Upper lobe of right lung (tissue), 1 donor: ENCODE measurements at regions not wholly inside any gene's neighbourhood (a gene's known extent, or its start where the extent isn't known, plus 50 kb on each side); places are given as distances from the start of the nearest gene placed in this dataset.

ENCODE experiments used
- ATAC-seq: fragments of 200-7000 bp; cut with Tn5 transposase; one replicate; pipeline ENCODE4 v1.9.1; 2020; ENCODE audit warnings: mild to moderate bottlenecking, moderate library complexity
- DNase-seq: peaks from one replicate; pipeline ENCODE4 v3.0.0-alpha.2; 2020
- H3K27ac ChIP-seq: fragments of 200-600 bp; one replicate; pipeline ENCODE4 v1.8.0; 2022
- H3K27me3 ChIP-seq: fragments of 200-600 bp; one replicate; pipeline ENCODE4 v1.8.0; 2022; ENCODE audit warnings: mild to moderate bottlenecking
- H3K36me3 ChIP-seq: fragments of 200-600 bp; one replicate; pipeline ENCODE4 v1.8.0; 2022
- H3K4me1 ChIP-seq: fragments of 200-600 bp; one replicate; pipeline ENCODE4 v1.8.0; 2022
- H3K4me3 ChIP-seq: fragments of 200-600 bp; one replicate; pipeline ENCODE4 v1.8.0; 2022; ENCODE audit warnings: mild to moderate bottlenecking
- H3K9me3 ChIP-seq: fragments of 200-600 bp; one replicate; pipeline ENCODE4 v1.8.0; 2022
- intact Hi-C: fragments of 100-400 bp; cut with DNase I; formaldehyde crosslinking; loops from one replicate; pipeline ENCODE4 v1.11.0; 2022
- TF ChIP-seq, protein P1 (sequence below): fragments of 200-600 bp; IDR thresholded peaks from one replicate; pipeline ENCODE4 v1.8.0; 2022; ENCODE audit warnings: antibody characterized with exemption
- donor health status: DM: no; HTN: yes; CAD: no; lungs with severe emphysema.

DNA sequence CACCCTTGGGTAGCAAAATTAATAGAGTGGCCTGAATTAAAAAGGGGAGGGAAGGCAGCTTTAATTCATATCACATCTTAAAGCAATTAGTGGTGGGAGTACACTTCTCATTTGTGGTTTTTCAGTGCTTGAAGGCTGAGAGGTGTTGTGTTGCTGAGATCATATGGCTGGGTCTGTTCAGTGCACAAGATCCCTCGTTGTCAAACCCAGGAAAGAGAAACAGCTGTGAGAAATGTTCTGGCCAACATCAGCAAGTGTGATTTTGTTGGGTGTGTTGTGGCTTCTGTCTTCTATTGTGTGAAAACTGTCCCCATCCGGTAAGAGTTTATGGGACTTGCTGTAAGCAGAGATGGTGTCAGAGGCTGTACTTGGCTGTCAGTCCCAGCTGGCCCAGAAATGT is 197.9 kb upstream of the BMPER start:
- H3K4me1 ChIP-seq = peaks cover 9% of the 10 kb centered on the region
- TF ChIP-seq, protein P1, sequence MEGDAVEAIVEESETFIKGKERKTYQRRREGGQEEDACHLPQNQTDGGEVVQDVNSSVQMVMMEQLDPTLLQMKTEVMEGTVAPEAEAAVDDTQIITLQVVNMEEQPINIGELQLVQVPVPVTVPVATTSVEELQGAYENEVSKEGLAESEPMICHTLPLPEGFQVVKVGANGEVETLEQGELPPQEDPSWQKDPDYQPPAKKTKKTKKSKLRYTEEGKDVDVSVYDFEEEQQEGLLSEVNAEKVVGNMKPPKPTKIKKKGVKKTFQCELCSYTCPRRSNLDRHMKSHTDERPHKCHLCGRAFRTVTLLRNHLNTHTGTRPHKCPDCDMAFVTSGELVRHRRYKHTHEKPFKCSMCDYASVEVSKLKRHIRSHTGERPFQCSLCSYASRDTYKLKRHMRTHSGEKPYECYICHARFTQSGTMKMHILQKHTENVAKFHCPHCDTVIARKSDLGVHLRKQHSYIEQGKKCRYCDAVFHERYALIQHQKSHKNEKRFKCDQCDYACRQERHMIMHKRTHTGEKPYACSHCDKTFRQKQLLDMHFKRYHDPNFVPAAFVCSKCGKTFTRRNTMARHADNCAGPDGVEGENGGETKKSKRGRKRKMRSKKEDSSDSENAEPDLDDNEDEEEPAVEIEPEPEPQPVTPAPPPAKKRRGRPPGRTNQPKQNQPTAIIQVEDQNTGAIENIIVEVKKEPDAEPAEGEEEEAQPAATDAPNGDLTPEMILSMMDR = no peak
- no peak overlapping the region for H3K4me3 ChIP-seq
- no peak for DNase-seq
- no peak overlapping the region for H3K27ac ChIP-seq
- ATAC-seq = peak; percentile 55
- no peaks in the 10 kb centered on the region for H3K36me3 ChIP-seq
- no peaks in the 10 kb centered on the region for H3K27me3 ChIP-seq
- no peaks in the 10 kb centered on the region for H3K9me3 ChIP-seq
- intact Hi-C loops = no loop called here

DNA sequence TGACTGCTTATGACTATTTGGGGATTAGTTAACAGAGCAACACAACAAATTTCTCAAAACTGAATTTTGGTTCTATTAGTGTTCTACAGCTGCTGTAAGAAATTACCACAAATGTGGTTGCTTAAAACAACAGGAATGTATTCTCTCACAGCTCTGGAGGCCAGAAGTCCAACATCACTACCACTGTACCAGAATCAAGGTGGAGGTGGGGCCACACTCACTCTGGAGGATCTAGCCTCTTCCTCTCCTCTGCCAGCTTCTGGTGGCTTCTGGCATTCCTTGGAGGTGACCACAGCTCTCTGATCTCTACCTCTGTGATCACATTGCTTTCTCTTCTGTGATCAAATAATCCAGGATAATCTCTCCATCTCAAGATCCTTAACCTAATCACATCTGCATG is 194.7 kb upstream of the BMPER start:
- Histone ChIP-seq H3K36me3 (no peaks in the 10 kb centered on the region), H3K9me3 (no peaks in the 10 kb centered on the region), H3K27ac (no peak overlapping the region), H3K4me3 (no peak overlapping the region), H3K27me3 (no peaks in the 10 kb centered on the region), H3K4me1 (peaks cover 9% of the 10 kb centered on the region)
- ATAC-seq = no peak
- TF ChIP-seq, protein P1 = no peak
- intact Hi-C loops = no loop called here
- no peak for DNase-seq

DNA sequence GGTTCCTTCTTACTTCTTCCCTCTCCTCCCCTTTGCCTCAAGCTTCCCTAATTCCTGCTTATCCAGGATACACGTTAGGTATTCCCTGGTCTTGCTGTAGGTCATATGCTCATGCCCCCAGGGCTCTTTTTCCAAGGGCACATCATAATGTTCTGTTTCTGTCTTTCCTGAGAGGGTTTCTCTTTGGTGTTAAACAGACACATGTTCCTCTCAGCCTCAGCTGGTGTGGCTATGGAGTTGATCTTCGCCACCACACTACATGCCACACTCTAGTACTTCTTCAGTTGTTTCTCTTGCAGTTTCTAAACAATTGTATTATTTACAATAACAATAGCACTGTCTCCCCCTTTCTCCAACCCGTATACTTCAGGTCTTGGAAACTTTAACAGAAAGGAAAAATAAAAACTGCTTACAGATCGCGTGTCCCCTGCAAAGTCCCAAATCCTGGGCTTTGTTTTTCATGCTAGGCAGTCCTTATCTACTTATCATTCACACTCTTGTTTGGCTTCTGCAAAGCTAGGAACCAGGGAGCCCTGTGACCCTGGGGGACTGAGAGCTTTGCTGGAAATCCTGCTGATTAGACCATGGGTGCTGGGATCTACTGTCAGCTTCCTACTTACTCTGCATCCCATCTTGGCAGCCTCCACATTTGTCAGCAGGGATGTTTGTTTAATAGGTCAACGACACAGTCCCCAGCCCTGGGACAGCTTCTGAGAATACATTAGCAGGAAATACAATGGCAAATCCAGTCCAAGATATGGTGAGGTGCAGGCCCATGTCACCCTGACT is 193.9 kb upstream of the BMPER start:
- Histone ChIP-seq H3K27ac (no peak overlapping the region), H3K36me3 (no peaks in the 10 kb centered on the region), H3K4me1 (peaks cover 9% of the 10 kb centered on the region), H3K9me3 (no peaks in the 10 kb centered on the region), H3K4me3 (no peak overlapping the region), H3K27me3 (no peaks in the 10 kb centered on the region)
- intact Hi-C loops = no loop called here
- no peak for DNase-seq
- TF ChIP-seq, protein P1 = no peak
- ATAC-seq = no peak

DNA sequence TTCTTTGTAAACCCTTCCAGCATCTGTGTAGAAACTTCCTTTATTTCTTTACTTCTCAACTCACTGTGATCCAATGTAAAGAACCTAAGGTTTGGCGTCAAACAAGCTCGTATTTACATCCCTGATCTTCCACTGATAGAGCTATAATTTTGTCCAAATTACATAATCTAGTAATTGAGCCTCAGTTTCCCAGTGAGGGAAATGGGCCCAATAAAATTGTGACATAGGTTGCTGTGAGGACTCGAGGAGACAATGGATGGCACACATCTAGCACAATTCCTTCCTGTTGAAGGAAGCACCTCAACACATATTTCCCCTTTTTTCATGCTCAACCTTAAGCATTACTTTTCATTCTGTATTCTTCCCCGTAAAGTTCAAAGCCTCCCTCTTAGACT is 193.3 kb upstream of the BMPER start:
- no peak for ATAC-seq
- DNase-seq = no peak
- Histone ChIP-seq H3K27me3 (no peaks in the 10 kb centered on the region), H3K4me1 (peaks cover 4% of the 10 kb centered on the region), H3K4me3 (no peak overlapping the region), H3K36me3 (no peaks in the 10 kb centered on the region), H3K27ac (no peak overlapping the region), H3K9me3 (no peaks in the 10 kb centered on the region)
- intact Hi-C loops = no loop called here
- TF ChIP-seq, protein P1 = no peak

DNA sequence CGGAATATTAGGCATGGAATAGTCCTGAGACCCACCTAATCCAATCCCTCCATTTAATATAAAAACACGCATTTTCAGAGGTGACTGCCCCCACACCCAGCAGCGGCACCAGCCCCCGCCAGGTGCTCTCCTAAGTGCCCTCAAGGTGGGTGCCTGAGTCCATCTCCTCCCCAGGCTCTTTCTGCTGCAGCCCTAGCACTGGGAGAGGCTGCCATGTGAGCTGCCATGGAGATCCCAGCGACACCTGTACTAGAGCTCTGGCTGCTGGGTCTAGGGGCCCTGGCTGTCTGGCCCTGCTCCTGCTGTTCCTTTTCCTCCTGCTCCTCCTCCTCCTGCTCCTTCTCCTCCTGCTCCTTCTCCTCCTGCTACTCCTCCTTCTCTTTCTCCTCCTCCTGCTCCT is 191.1 kb upstream of the BMPER start:
- no peaks in the 10 kb centered on the region for H3K27me3 ChIP-seq
- no peaks in the 10 kb centered on the region for H3K36me3 ChIP-seq
- DNase-seq (no peak), ATAC-seq (no peak)
- H3K4me1 ChIP-seq = peaks cover 6% of the 10 kb centered on the region
- intact Hi-C loops = no loop called here
- H3K27ac ChIP-seq = no peak overlapping the region
- TF ChIP-seq, protein P1 = no peak
- H3K4me3 ChIP-seq = no peak overlapping the region
- H3K9me3 ChIP-seq = no peaks in the 10 kb centered on the region
